H1 (cell line): ENCODE measurements at regions not wholly inside any gene's neighbourhood (a gene's known extent, or its start where the extent isn't known, plus 50 kb on each side); places are given as distances from the start of the nearest gene placed in this dataset.
A peak's percentile ranks its signal among the peaks of the same experiment; 100 is the strongest.

Experiments
- CTCF ChIA-PET: fragments of 300-600 bp; sonication (Branson Sonifier 250); formaldehyde crosslinking; loops from one replicate; lab custom pipeline; 2021; ENCODE audit not compliant: partially characterized antibody; lab: Charles Lee
- POLR2A ChIA-PET: fragments of 300-600 bp; sonication (Branson Sonifier 250); formaldehyde crosslinking; loops from one replicate; lab custom pipeline; 2021; ENCODE audit warnings: inconsistent platforms; ENCODE audit not compliant: partially characterized antibody; lab: Charles Lee
- DNase-seq, 2 experiments: peaks; one replicate each; pipeline versions ENCODE4 v3.0.0 to v3.0.0-alpha.2; 2010 to 2022; ENCODE audit warnings: low spot score in 2 of 2, low read depth in 1 of 2, mixed read lengths in 1 of 2
- FAIRE-seq: peaks from 2 replicates; lab custom pipeline; 2011; peaks lifted over from hg19 to GRCh38; lab: Jason Lieb, UNC
- H2AFZ ChIP-seq: 2 replicates; pipeline ENCODE4 v1.8.1; 2012; ENCODE audit warnings: low read length, inconsistent platforms
- H2AK5ac ChIP-seq: 2 replicates; pipeline ENCODE4 v1.6.1; 2013; ENCODE audit warnings: low read depth, low read length
- H2BK120ac ChIP-seq: replicated peaks from 2 replicates; pipeline ENCODE3; 2013; ENCODE audit warnings: low read depth, low read length, inconsistent platforms
- H2BK12ac ChIP-seq: 2 replicates; pipeline ENCODE4 v1.6.1; 2013; ENCODE audit warnings: low read depth, low read length
- H2BK15ac ChIP-seq: 2 replicates; pipeline ENCODE4 v1.6.1; 2013; ENCODE audit warnings: low read length
- H2BK20ac ChIP-seq: 2 replicates; pipeline ENCODE4 v1.6.1; 2013; ENCODE audit warnings: low read length
- H2BK5ac ChIP-seq: 2 replicates; pipeline ENCODE4 v1.6.1; 2013; ENCODE audit warnings: low read depth, low read length
- H3K14ac ChIP-seq: 2 replicates; pipeline ENCODE4 v1.6.1; 2013; ENCODE audit warnings: inconsistent platforms; ENCODE audit not compliant: insufficient read length
- H3K18ac ChIP-seq: 2 replicates; pipeline ENCODE4 v1.6.1; 2013; ENCODE audit warnings: low read length; ENCODE audit errors: extremely low read depth
- H3K23ac ChIP-seq: 2 replicates; pipeline ENCODE4 v1.6.1; 2013; ENCODE audit warnings: inconsistent platforms; ENCODE audit not compliant: insufficient read length
- H3K23me2 ChIP-seq: 2 replicates; pipeline ENCODE4 v1.6.1; 2013; ENCODE audit warnings: low read depth, low read length
- H3K27ac ChIP-seq: 2 replicates; pipeline ENCODE4 v1.6.1; 2011; ENCODE audit warnings: low read depth, low read length, inconsistent platforms
- H3K27me3 ChIP-seq, 4 experiments: replicated peaks in 1 of 4; 1 replicate in 1 of 4; 2 replicates in 3 of 4; pipeline versions ENCODE4 v1.6.1 to v1.8.1; 2011 to 2013; ENCODE audit warnings: low read length in 3 of 4, mild to moderate bottlenecking in 3 of 4, inconsistent platforms in 2 of 4, mixed read lengths in 2 of 4, moderate library complexity in 1 of 4; ENCODE audit not compliant: control insufficient read depth in 3 of 4, insufficient read depth in 3 of 4; ENCODE audit errors: extremely low read depth in 1 of 4
- H3K36me3 ChIP-seq, 4 experiments: 2 replicates each; pipeline versions ENCODE4 v1.6.1 to v1.8.1; 2011 to 2013; ENCODE audit warnings: mild to moderate bottlenecking in 4 of 4, low read length in 3 of 4, moderate library complexity in 2 of 4, control low read depth in 1 of 4, inconsistent platforms in 1 of 4; ENCODE audit not compliant: insufficient read depth in 4 of 4, control insufficient read depth in 2 of 4
- H3K4ac ChIP-seq: replicated peaks from 2 replicates; pipeline ENCODE3; 2013; ENCODE audit warnings: low read length, low read depth, mixed read lengths, inconsistent platforms; ENCODE audit not compliant: insufficient read length
- H3K4me1 ChIP-seq, 4 experiments: replicated peaks in 1 of 4; 1 replicate in 1 of 4; 2 replicates in 3 of 4; pipeline versions ENCODE4 v1.6.1 to v1.8.1; 2011 to 2013; ENCODE audit warnings: low read length in 3 of 4, inconsistent platforms in 2 of 4, mixed read lengths in 1 of 4; ENCODE audit not compliant: insufficient read depth in 4 of 4, control insufficient read depth in 3 of 4
- H3K4me2 ChIP-seq, 2 experiments: 2 replicates each; pipeline versions ENCODE4 v1.6.1 to v1.8.1; 2011 to 2013; ENCODE audit warnings: low read depth in 2 of 2, low read length in 2 of 2, control low read depth in 1 of 2, inconsistent platforms in 1 of 2, mild to moderate bottlenecking in 1 of 2; ENCODE audit not compliant: insufficient read depth in 1 of 2
- H3K4me3 ChIP-seq, 4 experiments: fragments of 200-600, 300-600 bp in 1 of 4; sonication (generic), shearing (Covaris generic), sonication (Bioruptor Twin) in 1 of 4; 2 replicates each; pipeline versions ENCODE4 v1.5.1 to v1.8.1; 2011 to 2016; ENCODE audit warnings: low read length in 4 of 4, low read depth in 3 of 4, control low read depth in 2 of 4, inconsistent platforms in 2 of 4, mild to moderate bottlenecking in 2 of 4, mixed read lengths in 1 of 4, moderate library complexity in 1 of 4; ENCODE audit not compliant: insufficient read depth in 2 of 4; ENCODE audit errors: extremely low read depth in 1 of 4
- H3K56ac ChIP-seq: replicated peaks from 2 replicates; pipeline ENCODE3; 2013; ENCODE audit warnings: low read depth, mild to moderate bottlenecking, mixed read lengths, low read length, inconsistent platforms; ENCODE audit not compliant: insufficient read length
- H3K79me1 ChIP-seq: 2 replicates; pipeline ENCODE4 v1.6.1; 2013; ENCODE audit warnings: low read depth, low read length, control low read depth
- H3K79me2 ChIP-seq, 2 experiments: 2 replicates each; pipeline versions ENCODE4 v1.6.1 to v1.8.1; 2012 to 2013; ENCODE audit warnings: low read length in 2 of 2, mild to moderate bottlenecking in 2 of 2, inconsistent platforms in 1 of 2; ENCODE audit not compliant: insufficient read depth in 2 of 2, control insufficient read depth in 1 of 2
- H3K9ac ChIP-seq, 4 experiments: replicated peaks in 1 of 4; 1 replicate in 1 of 4; 2 replicates in 3 of 4; pipeline versions ENCODE4 v1.6.1 to v1.8.1; 2011 to 2013; ENCODE audit warnings: low read depth in 3 of 4, low read length in 3 of 4, control low read depth in 2 of 4, mild to moderate bottlenecking in 2 of 4, moderate library complexity in 2 of 4, inconsistent platforms in 1 of 4; ENCODE audit errors: extremely low read depth in 1 of 4
- H3K9me3 ChIP-seq, 2 experiments: 2 replicates each; pipeline versions ENCODE4 v1.6.1 to v1.8.1; 2012 to 2013; ENCODE audit warnings: mild to moderate bottlenecking in 2 of 2, moderate library complexity in 2 of 2, control low read depth in 1 of 2, inconsistent platforms in 1 of 2, low read depth in 1 of 2, low read length in 1 of 2, mixed read lengths in 1 of 2; ENCODE audit not compliant: insufficient read depth in 2 of 2
- H4K20me1 ChIP-seq, 2 experiments: replicated peaks in 1 of 2; 2 replicates each; pipeline versions ENCODE3 to v1.8.1; 2011 to 2013; ENCODE audit warnings: inconsistent platforms in 2 of 2, low read length in 2 of 2, mild to moderate bottlenecking in 1 of 2; ENCODE audit not compliant: insufficient read depth in 2 of 2, control insufficient read depth in 1 of 2
- H4K5ac ChIP-seq: 2 replicates; pipeline ENCODE4 v1.6.1; 2013; ENCODE audit warnings: low read length, low read depth, mixed read lengths, inconsistent platforms; ENCODE audit not compliant: insufficient read length
- H4K8ac ChIP-seq: 2 replicates; pipeline ENCODE4 v1.8.0; 2013; ENCODE audit warnings: mild to moderate bottlenecking, moderate library complexity, low read length, inconsistent platforms; ENCODE audit not compliant: insufficient read depth; ENCODE audit errors: extremely low read depth
- H4K91ac ChIP-seq: replicated peaks from 2 replicates; pipeline ENCODE3; 2013; ENCODE audit warnings: low read length, mixed read lengths, inconsistent platforms; ENCODE audit not compliant: insufficient read length
- ASH2L ChIP-seq: fragments of 200-600, 300-600 bp; sonication (generic); IDR thresholded peaks from one replicate; pipeline ENCODE4 v1.7.1; 2017; ENCODE audit warnings: low read length
- CHD2 ChIP-seq: IDR thresholded peaks from 2 replicates; pipeline ENCODE4 v1.6.1; 2012; ENCODE audit warnings: low read length, improper control_type of control experiment
- CTCF ChIP-seq, 3 experiments: IDR thresholded peaks; 1 replicate in 2 of 3; 2 replicates in 1 of 3; pipeline versions ENCODE4 v1.5.1 to v1.6.1; 2011; ENCODE audit warnings: low read length in 3 of 3, mild to moderate bottlenecking in 3 of 3, inconsistent platforms in 2 of 3, low read depth in 1 of 3, moderate library complexity in 1 of 3; ENCODE audit not compliant: insufficient read depth in 1 of 3; ENCODE audit errors: control extremely low read depth in 1 of 3
- HDAC2 ChIP-seq, 2 experiments: fragments of 300-600 bp in 1 of 2; sonication (generic) in 1 of 2; IDR thresholded peaks; 2 replicates each; pipeline ENCODE4 v1.6.1; 2011 to 2012; ENCODE audit warnings: low read depth in 2 of 2, low read length in 2 of 2, mild to moderate bottlenecking in 2 of 2, moderate library complexity in 2 of 2, borderline replicate concordance in 1 of 2, inconsistent platforms in 1 of 2
- RAD21 ChIP-seq, 2 experiments: IDR thresholded peaks in 1 of 2; conservative IDR thresholded peaks in 1 of 2; 2 replicates each; pipeline ENCODE4 v1.6.1; 2011; ENCODE audit warnings: low read depth in 2 of 2, low read length in 2 of 2, improper control_type of control experiment in 1 of 2, inconsistent platforms in 1 of 2, mild to moderate bottlenecking in 1 of 2, moderate library complexity in 1 of 2
- TBP ChIP-seq: IDR thresholded peaks from 2 replicates; pipeline ENCODE4 v1.6.1; 2011; ENCODE audit warnings: low read depth, low read length, improper control_type of control experiment
- YY1 ChIP-seq: IDR thresholded peaks from 2 replicates; pipeline ENCODE4 v1.6.1; 2011; ENCODE audit warnings: low read depth, mild to moderate bottlenecking, low read length
- WGBS, 2 experiments: shearing (Covaris generic) in 1 of 2; methylation state at CpG; one replicate each; pipeline versions ENCODE4 v1.1.6 to v1.1.7; 2013 to 2015; ENCODE audit warnings: low lambda C conversion rate in 2 of 2, mixed read lengths in 2 of 2, inconsistent platforms in 1 of 2, low coverage in 1 of 2, missing lambda C conversion rate in 1 of 2; ENCODE audit not compliant: insufficient replicate concordance in 2 of 2, insufficient coverage in 1 of 2, insufficient read length in 1 of 2; ENCODE audit errors: extremely low coverage in 1 of 2, missing lambda C conversion rate in 1 of 2; 5-methylcytosine and 5-hydroxymethylcytosine counted together

DNA sequence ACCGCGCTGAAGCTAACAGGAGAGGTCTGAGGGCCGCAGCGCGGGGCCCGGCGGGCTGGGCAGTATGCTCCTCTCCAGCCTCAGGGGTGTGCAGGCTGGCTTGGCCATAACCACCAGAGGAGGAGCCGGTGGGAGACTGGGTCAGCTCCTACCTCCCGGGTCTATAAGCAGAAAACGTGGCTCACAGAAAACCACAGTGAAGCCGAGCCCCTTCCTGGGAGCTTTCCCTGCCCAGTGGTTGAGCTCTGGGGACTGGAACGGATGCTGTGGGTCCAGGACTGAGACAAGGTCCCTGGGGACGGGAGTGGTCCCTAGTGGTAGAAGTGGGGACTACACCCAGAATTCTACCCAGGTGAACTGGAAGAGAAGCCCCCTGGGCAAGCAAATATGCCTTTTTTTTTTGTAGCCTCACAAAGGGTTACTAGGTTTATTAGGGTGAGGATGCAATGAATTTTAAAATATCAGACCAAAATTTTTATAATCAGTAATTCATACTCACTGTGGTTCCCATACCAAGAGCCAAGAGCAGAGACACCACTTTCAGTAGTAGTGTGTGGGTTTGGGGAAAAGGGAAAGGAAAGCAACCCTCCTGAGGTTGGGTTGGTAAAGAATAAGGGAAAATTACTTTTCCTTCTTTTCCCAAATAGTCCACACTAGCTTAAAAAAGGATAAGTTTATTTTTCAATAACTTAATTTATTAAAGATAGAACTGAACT, 67.9 kb upstream of the PRKCQ start:
- ChIA-PET CTCF (interaction anchor here (0.6 to 3.1 kb wide), 43 partner anchors 10 to 1098 kb away, joined by 3 to 26 read pairs (median 4); partner anchors contain the start of gene PRKCQ), POLR2A (interaction anchor here (0.7 to 1.0 kb wide), 2 partner anchors 10 to 20 kb away, joined by 3 read pairs; no protein-coding TSS in a partner anchor)
- no peak overlapping the region for H3K56ac ChIP-seq
- H3K4me1 ChIP-seq, result peaks cover 0 to 12% (median 3%) of the 10 kb centered on the region in 4 experiments; a peak in 4 of 7 replicates
- no peak overlapping the region for H3K9ac ChIP-seq
- H2BK12ac ChIP-seq, result no peak overlapping the region
- peak; percentile 62 for FAIRE-seq
- H4K5ac ChIP-seq, result no peak overlapping the region
- DNase-seq, result peak; percentile 58 to 86
- no peak overlapping the region for H2BK15ac ChIP-seq
- H2AK5ac ChIP-seq, result no peak overlapping the region
- H3K4ac ChIP-seq, result no peak overlapping the region
- WGBS, 2 experiments, result 68% methylated on average over 13 of the region's 13 CpGs; no CpG with 5 or more reads in 1 of the 2 experiments
- no peak overlapping the region for H3K18ac ChIP-seq
- no peak overlapping the region for H4K8ac ChIP-seq
- H2AFZ ChIP-seq, result 0 out of 2 replicates have a peak overlapping the region, but pooled peaks have one; percentile 66
- H3K23me2 ChIP-seq, result no peaks in the 10 kb centered on the region
- no peak overlapping the region for H3K23ac ChIP-seq
- no peaks in the 10 kb centered on the region for H3K79me1 ChIP-seq
- no peaks in the 10 kb centered on the region for H3K27me3 ChIP-seq
- H3K4me2 ChIP-seq, result no peak overlapping the region; a peak in 1 of 4 replicates
- no peak overlapping the region for H3K14ac ChIP-seq
- peak overlapping the region; percentile 52 for H4K91ac ChIP-seq
- no peak overlapping the region for H2BK20ac ChIP-seq
- H3K4me3 ChIP-seq, result no peak overlapping the region; a peak in 1 of 8 replicates
- no peaks in the 10 kb centered on the region for H3K9me3 ChIP-seq
- H3K27ac ChIP-seq, result no peak overlapping the region
- no peaks in the 10 kb centered on the region for H3K79me2 ChIP-seq
- no peaks in the 10 kb centered on the region for H3K36me3 ChIP-seq
- no peak overlapping the region for H2BK120ac ChIP-seq
- H4K20me1 ChIP-seq, result no peaks in the 10 kb centered on the region
- no peak overlapping the region for H2BK5ac ChIP-seq
- TF ChIP-seq ASH2L (no peak), CTCF (IDR thresholded peaks at IDR 0.05; ENCODE audit: control extremely low read depth in 1 of 3, insufficient read depth in 1 of 3, low read depth in 1 of 3, low read length in 3 of 3) (peak; percentile 73 to 79 (median 75)), CHD2 (no peak), YY1 (0 out of 2 replicates have a peak, but pooled peaks have one; percentile 18), TBP (peak; percentile 37; the same call in 1 of the 2 replicates), HDAC2 (IDR thresholded peaks at IDR 0.05; ENCODE audit: borderline replicate concordance in 1 of 2, low read depth in 2 of 2, low read length in 2 of 2) (0 out of 4 replicates have a peak, but pooled peaks have one; percentile 31 to 53), RAD21 (IDR thresholded peaks at IDR 0.05 in 1 of 2, conservative IDR thresholded peaks at IDR 0.05 in 1 of 2; ENCODE audit: low read depth in 2 of 2, low read length in 2 of 2) (peak; percentile 74 to 83)
